ENCODE measurements at regions not wholly inside any gene's neighbourhood (a gene's known extent, or its start where the extent isn't known, plus 50 kb on each side); places are given as distances from the start of the nearest gene placed in this dataset.

DNA sequence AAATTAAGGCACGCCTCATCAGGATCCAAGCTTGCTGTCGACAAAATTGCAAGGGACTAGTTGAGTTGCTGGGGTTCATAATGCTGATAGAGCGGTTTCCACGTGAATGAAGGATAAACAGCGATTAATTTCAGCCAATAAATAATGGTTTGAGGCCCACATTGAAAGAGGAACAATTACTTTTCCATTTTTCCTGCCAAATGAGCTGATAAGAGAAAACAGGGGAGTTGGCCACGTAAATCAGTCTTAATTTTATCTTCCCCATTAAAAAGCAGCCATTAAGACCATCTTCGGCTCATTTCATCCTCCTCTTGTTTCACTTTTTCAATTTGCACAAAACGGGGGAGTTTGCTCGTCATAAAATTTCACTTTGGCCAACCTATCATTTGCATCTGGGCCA, 235.5 kb upstream of the RRP15 start:
- Histone ChIP-seq H3K36me3 (ENCODE audit: insufficient read depth, low read length, poor library complexity, severe bottlenecking) (no peaks in the 10 kb centered on the region), H3K27me3 (replicated peaks; ENCODE audit: insufficient read depth, low read depth, low read length, poor library complexity) (peaks cover 22% of the 10 kb centered on the region), H3K9me3 (ENCODE audit: low read depth, low read length, poor library complexity, severe bottlenecking) (no peaks in the 10 kb centered on the region), H3K4me3 (ENCODE audit: low read depth, low read length, poor library complexity, severe bottlenecking) (no peak overlapping the region), H3K4me1 (ENCODE audit: insufficient read depth, low read length, poor library complexity, severe bottlenecking) (no peaks in the 10 kb centered on the region), H3K27ac (ENCODE audit: low read depth, low read length, poor library complexity, severe bottlenecking) (no peak overlapping the region)
- intact Hi-C loops (cut with micrococcal nuclease; ENCODE audit: unreplicated experiment): no loop called here
- no TSS peak for BruUV-seq (replicated peaks)
- ChIA-PET CTCF (no interaction called here), POLR2A (ENCODE audit: low non-redundant PET) (no interaction called here)
- no peak for DNase-seq (ENCODE audit: low spot score)
- no peak for TF ChIP-seq EZH2 (IDR thresholded peaks at IDR 0.05; ENCODE audit: borderline replicate concordance, low read depth, low read length, poor library complexity, severe bottlenecking)
- TF ChIP-seq, protein P1, sequence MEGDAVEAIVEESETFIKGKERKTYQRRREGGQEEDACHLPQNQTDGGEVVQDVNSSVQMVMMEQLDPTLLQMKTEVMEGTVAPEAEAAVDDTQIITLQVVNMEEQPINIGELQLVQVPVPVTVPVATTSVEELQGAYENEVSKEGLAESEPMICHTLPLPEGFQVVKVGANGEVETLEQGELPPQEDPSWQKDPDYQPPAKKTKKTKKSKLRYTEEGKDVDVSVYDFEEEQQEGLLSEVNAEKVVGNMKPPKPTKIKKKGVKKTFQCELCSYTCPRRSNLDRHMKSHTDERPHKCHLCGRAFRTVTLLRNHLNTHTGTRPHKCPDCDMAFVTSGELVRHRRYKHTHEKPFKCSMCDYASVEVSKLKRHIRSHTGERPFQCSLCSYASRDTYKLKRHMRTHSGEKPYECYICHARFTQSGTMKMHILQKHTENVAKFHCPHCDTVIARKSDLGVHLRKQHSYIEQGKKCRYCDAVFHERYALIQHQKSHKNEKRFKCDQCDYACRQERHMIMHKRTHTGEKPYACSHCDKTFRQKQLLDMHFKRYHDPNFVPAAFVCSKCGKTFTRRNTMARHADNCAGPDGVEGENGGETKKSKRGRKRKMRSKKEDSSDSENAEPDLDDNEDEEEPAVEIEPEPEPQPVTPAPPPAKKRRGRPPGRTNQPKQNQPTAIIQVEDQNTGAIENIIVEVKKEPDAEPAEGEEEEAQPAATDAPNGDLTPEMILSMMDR (conservative IDR thresholded peaks at IDR 0.05; ENCODE audit: low read depth, low read length): no peak

DNA sequence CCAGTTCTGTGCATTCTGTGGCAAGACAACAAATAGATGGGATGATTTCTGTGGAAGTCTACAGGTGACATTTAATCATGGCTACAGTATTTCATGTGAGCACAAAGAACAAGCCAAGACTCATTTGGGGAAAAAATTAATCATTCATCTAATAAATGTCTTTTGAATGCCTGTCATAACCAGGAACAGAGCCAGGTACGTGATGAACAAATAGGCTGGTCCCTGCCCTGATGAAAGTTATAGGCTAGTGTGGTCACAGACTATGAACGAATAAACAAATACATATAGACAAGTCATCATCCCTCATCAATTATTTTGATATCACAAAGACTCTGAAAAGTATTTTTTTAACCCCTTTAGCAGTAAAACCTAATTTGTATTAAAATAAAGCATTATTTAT, 226.4 kb upstream of the RRP15 start:
- Histone ChIP-seq H3K4me3 (ENCODE audit: low read depth, low read length, poor library complexity, severe bottlenecking) (no peak overlapping the region), H3K27me3 (replicated peaks; ENCODE audit: insufficient read depth, low read depth, low read length, poor library complexity) (no peaks in the 10 kb centered on the region), H3K9me3 (ENCODE audit: low read depth, low read length, poor library complexity, severe bottlenecking) (no peaks in the 10 kb centered on the region), H3K27ac (ENCODE audit: low read depth, low read length, poor library complexity, severe bottlenecking) (no peak overlapping the region), H3K4me1 (ENCODE audit: insufficient read depth, low read length, poor library complexity, severe bottlenecking) (no peaks in the 10 kb centered on the region), H3K36me3 (ENCODE audit: insufficient read depth, low read length, poor library complexity, severe bottlenecking) (no peaks in the 10 kb centered on the region)
- DNase-seq (ENCODE audit: low spot score): no peak
- POLR2A ChIA-PET (ENCODE audit: low non-redundant PET): no interaction called here
- CTCF ChIA-PET: no interaction called here
- intact Hi-C loops (cut with micrococcal nuclease; ENCODE audit: unreplicated experiment): no loop called here
- TF ChIP-seq, protein P1 (conservative IDR thresholded peaks at IDR 0.05; ENCODE audit: low read depth, low read length): no peak
- TF ChIP-seq EZH2 (IDR thresholded peaks at IDR 0.05; ENCODE audit: borderline replicate concordance, low read depth, low read length, poor library complexity, severe bottlenecking): no peak
- no TSS peak for BruUV-seq (replicated peaks)

DNA sequence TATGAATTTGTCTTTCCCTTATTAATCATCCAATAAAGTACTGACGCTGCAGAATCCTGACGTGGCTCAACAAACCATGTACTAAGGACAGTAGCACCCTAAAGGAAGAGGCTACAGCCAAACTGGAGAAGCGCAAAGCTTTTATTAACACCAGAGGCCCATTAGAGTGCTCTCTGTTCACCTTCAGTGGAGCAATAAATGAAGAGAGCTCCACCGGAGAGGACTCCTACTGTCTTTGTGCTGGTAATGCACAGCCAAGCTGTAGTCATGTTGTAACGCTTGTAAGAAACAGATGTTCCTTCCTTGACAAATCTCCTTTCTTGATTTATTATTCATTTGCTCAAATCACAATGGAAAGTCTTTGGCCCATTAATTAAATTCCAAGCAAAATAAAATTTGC, 220.7 kb upstream of the RRP15 start:
- TF ChIP-seq EZH2 (IDR thresholded peaks at IDR 0.05; ENCODE audit: borderline replicate concordance, low read depth, low read length, poor library complexity, severe bottlenecking): no peak
- TF ChIP-seq, protein P1 (conservative IDR thresholded peaks at IDR 0.05; ENCODE audit: low read depth, low read length): no peak
- peaks cover 11% of the 10 kb centered on the region for H3K27me3 ChIP-seq (replicated peaks; ENCODE audit: insufficient read depth, low read depth, low read length, poor library complexity)
- H3K27ac ChIP-seq (ENCODE audit: low read depth, low read length, poor library complexity, severe bottlenecking): no peak overlapping the region
- no peaks in the 10 kb centered on the region for H3K9me3 ChIP-seq (ENCODE audit: low read depth, low read length, poor library complexity, severe bottlenecking)
- H3K36me3 ChIP-seq (ENCODE audit: insufficient read depth, low read length, poor library complexity, severe bottlenecking): no peaks in the 10 kb centered on the region
- intact Hi-C loops (cut with micrococcal nuclease; ENCODE audit: unreplicated experiment): no loop called here
- no TSS peak for BruUV-seq (replicated peaks)
- ChIA-PET POLR2A (ENCODE audit: low non-redundant PET) (no interaction called here), CTCF (no interaction called here)
- H3K4me1 ChIP-seq (ENCODE audit: insufficient read depth, low read length, poor library complexity, severe bottlenecking): no peaks in the 10 kb centered on the region
- H3K4me3 ChIP-seq (ENCODE audit: low read depth, low read length, poor library complexity, severe bottlenecking): no peak overlapping the region
- DNase-seq (ENCODE audit: low spot score): no peak

All from A673 (cell line).